SK-N-SH treated with all-trans-retinoic acid at 6 μM for 48 hours (cell line): ENCODE measurements at regions not wholly inside any gene's neighbourhood (a gene's known extent, or its start where the extent isn't known, plus 50 kb on each side); places are given as distances from the start of the nearest gene placed in this dataset.

Source experiments
- ATAC-seq: fragments of 200-7000 bp; cut with Tn5 transposase; 3 replicates; pipeline ENCODE4 v1.9.1; 2020; ENCODE audit warnings: mild to moderate bottlenecking, moderate library complexity
- ARNTL ChIP-seq: fragments of 450-650 bp; formaldehyde crosslinking; IDR thresholded peaks from 2 replicates; pipeline ENCODE4 v1.5.0; 2020; ENCODE audit warnings: low read depth, mild to moderate bottlenecking, moderate library complexity, borderline replicate concordance
- BACH2 ChIP-seq: fragments of 250-450 bp; sonication (Bioruptor Pico); IDR thresholded peaks from 2 replicates; pipeline ENCODE4 v1.9.0; 2021; ENCODE audit warnings: mild to moderate bottlenecking, borderline replicate concordance
- CSDC2 ChIP-seq: fragments of 250-450 bp; sonication (Bioruptor Pico); IDR thresholded peaks from 2 replicates; pipeline ENCODE4 v1.5.0; 2020; ENCODE audit warnings: mild to moderate bottlenecking, moderate library complexity
- ESRRG ChIP-seq: fragments of 250-450 bp; sonication (Bioruptor Pico); IDR thresholded peaks from 2 replicates; pipeline ENCODE4 v1.6.1; 2021; ENCODE audit warnings: mild to moderate bottlenecking
- GLIS3 ChIP-seq: fragments of 250-450 bp; sonication (Bioruptor Pico); IDR thresholded peaks from 2 replicates; pipeline ENCODE4 v1.5.0; 2020; ENCODE audit warnings: mild to moderate bottlenecking, moderate library complexity
- OSR1 ChIP-seq: fragments of 250-450 bp; sonication (Bioruptor Pico); IDR thresholded peaks from 2 replicates; pipeline ENCODE4 v1.8.0; 2022; ENCODE audit warnings: moderate library complexity, mild to moderate bottlenecking, inconsistent platforms
- PPARA ChIP-seq: fragments of 250-450 bp; sonication (Bioruptor Pico); IDR thresholded peaks from 2 replicates; pipeline ENCODE4 v1.5.0; 2020; ENCODE audit warnings: mild to moderate bottlenecking, borderline replicate concordance
- RARB ChIP-seq: fragments of 250-450 bp; sonication (Bioruptor Pico); IDR thresholded peaks from 2 replicates; pipeline ENCODE4 v1.8.0; 2021; ENCODE audit warnings: mild to moderate bottlenecking, moderate library complexity
- SNAI2 ChIP-seq: fragments of 250-450 bp; sonication (Bioruptor Pico); IDR thresholded peaks from 2 replicates; pipeline ENCODE4 v1.5.0; 2020; ENCODE audit warnings: mild to moderate bottlenecking, moderate library complexity
- TCF4 ChIP-seq: fragments of 250-450 bp; sonication (Bioruptor Pico); IDR thresholded peaks from 2 replicates; pipeline ENCODE4 v1.8.0; 2021; ENCODE audit warnings: mild to moderate bottlenecking, moderate library complexity, borderline replicate concordance
- ZFP3 ChIP-seq: fragments of 250-450 bp; sonication (Bioruptor Pico); IDR thresholded peaks from 2 replicates; pipeline ENCODE4 v1.5.0; 2020; ENCODE audit warnings: mild to moderate bottlenecking, moderate library complexity
- ZFP30 ChIP-seq: fragments of 450-650 bp; formaldehyde crosslinking; IDR thresholded peaks from 2 replicates; pipeline ENCODE4 v1.5.0; 2022; ENCODE audit warnings: mild to moderate bottlenecking, moderate library complexity
- ZNF565 ChIP-seq: fragments of 450-650 bp; formaldehyde crosslinking; conservative IDR thresholded peaks from 2 replicates; pipeline ENCODE4 v1.5.0; 2020; ENCODE audit warnings: low read depth, mild to moderate bottlenecking, moderate library complexity
- ZNF70 ChIP-seq: fragments of 450-650 bp; formaldehyde crosslinking; IDR thresholded peaks from 2 replicates; pipeline ENCODE4 v1.5.0; 2020; ENCODE audit warnings: mild to moderate bottlenecking, moderate library complexity
- TF ChIP-seq, protein P1 (sequence below): fragments of 250-450 bp; sonication (Bioruptor Pico); IDR thresholded peaks from 2 replicates; pipeline ENCODE4 v1.8.0; 2021; ENCODE audit warnings: low read depth, mild to moderate bottlenecking, moderate library complexity, borderline replicate concordance
- TF ChIP-seq, protein P2 (sequence below): fragments of 250-450 bp; sonication (Bioruptor Pico); IDR thresholded peaks from 2 replicates; pipeline ENCODE4 v1.8.0; 2020; ENCODE audit warnings: mild to moderate bottlenecking, moderate library complexity, borderline replicate concordance
- TF ChIP-seq, protein P3 (sequence below): fragments of 250-450 bp; sonication (Bioruptor Pico); IDR thresholded peaks from 2 replicates; pipeline ENCODE4 v1.5.0; 2020; ENCODE audit warnings: mild to moderate bottlenecking, moderate library complexity
- TF ChIP-seq, protein P4 (sequence below): fragments of 250-450 bp; sonication (Bioruptor Pico); IDR thresholded peaks from 2 replicates; pipeline ENCODE4 v1.5.1; 2021; ENCODE audit warnings: mild to moderate bottlenecking, moderate library complexity
- TF ChIP-seq, protein P5 (sequence below): fragments of 250-450 bp; sonication (Bioruptor Pico); IDR thresholded peaks from 2 replicates; pipeline ENCODE4 v1.5.1; 2020; ENCODE audit warnings: low read depth, mild to moderate bottlenecking, moderate library complexity

DNA sequence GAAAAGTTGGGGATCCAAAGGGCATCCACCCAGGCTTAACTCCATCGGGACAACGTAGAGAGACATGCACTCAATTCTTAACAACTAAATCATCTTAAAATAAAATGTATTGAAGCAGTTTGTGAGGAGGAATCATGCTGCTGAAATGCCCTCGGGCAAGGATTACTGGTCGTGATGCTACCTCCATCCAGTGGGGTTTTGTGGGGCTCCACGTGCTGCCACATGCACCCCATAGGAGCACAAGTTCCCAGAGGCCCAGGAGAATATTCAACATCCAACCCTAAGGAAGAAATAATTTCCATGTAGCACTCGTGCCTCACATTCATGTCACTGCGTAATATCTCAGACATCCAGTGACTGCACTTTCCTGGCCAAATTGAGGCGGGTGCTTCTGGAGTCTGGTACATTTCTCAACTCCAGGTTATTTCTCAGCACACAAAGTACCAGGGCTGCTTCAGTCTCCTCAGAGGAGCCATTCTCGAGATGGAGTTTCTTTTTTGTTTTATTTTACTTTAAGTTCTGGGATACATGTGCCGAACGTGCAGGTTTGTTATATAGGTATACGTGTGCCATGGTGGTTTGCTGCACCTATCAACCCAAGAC, 429.8 kb downstream of the FOXO1 start:
- ATAC-seq: no peak
- TF ChIP-seq, protein P1, sequence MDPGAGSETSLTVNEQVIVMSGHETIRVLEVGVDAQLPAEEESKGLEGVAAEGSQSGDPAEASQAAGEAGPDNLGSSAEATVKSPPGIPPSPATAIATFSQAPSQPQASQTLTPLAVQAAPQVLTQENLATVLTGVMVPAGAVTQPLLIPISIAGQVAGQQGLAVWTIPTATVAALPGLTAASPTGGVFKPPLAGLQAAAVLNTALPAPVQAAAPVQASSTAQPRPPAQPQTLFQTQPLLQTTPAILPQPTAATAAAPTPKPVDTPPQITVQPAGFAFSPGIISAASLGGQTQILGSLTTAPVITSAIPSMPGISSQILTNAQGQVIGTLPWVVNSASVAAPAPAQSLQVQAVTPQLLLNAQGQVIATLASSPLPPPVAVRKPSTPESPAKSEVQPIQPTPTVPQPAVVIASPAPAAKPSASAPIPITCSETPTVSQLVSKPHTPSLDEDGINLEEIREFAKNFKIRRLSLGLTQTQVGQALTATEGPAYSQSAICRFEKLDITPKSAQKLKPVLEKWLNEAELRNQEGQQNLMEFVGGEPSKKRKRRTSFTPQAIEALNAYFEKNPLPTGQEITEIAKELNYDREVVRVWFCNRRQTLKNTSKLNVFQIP (CRISPR knock-in tag): no peak

DNA sequence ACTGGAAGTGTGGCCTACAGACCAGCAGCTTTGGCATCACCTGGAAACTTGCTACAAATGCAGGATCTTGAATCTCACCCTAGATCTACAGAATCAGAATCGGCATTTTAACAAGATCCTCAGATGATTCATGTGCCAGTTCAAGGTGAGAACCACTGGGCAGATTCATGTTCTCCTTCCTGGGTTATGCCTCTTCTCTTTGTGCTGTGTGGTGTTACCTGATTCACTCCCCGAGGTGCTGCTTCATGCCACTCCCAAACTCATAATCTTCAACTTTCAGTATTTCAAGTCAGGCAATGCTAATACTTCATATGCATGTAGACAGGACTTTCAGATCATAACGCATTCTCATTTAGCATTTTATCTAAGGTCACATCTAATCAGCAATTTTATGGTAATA, 427.7 kb downstream of the FOXO1 start:
- no peak for ATAC-seq
- no peak for TF ChIP-seq OSR1 (CRISPR knock-in tag)
- TF ChIP-seq SNAI2 (CRISPR knock-in tag): no peak
- no peak for TF ChIP-seq ZFP30 (CRISPR knock-in tag)
- TF ChIP-seq, protein P2, sequence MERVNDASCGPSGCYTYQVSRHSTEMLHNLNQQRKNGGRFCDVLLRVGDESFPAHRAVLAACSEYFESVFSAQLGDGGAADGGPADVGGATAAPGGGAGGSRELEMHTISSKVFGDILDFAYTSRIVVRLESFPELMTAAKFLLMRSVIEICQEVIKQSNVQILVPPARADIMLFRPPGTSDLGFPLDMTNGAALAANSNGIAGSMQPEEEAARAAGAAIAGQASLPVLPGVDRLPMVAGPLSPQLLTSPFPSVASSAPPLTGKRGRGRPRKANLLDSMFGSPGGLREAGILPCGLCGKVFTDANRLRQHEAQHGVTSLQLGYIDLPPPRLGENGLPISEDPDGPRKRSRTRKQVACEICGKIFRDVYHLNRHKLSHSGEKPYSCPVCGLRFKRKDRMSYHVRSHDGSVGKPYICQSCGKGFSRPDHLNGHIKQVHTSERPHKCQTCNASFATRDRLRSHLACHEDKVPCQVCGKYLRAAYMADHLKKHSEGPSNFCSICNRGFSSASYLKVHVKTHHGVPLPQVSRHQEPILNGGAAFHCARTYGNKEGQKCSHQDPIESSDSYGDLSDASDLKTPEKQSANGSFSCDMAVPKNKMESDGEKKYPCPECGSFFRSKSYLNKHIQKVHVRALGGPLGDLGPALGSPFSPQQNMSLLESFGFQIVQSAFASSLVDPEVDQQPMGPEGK (CRISPR knock-in tag): no peak
- no peak for TF ChIP-seq ARNTL
- TF ChIP-seq, protein P3, sequence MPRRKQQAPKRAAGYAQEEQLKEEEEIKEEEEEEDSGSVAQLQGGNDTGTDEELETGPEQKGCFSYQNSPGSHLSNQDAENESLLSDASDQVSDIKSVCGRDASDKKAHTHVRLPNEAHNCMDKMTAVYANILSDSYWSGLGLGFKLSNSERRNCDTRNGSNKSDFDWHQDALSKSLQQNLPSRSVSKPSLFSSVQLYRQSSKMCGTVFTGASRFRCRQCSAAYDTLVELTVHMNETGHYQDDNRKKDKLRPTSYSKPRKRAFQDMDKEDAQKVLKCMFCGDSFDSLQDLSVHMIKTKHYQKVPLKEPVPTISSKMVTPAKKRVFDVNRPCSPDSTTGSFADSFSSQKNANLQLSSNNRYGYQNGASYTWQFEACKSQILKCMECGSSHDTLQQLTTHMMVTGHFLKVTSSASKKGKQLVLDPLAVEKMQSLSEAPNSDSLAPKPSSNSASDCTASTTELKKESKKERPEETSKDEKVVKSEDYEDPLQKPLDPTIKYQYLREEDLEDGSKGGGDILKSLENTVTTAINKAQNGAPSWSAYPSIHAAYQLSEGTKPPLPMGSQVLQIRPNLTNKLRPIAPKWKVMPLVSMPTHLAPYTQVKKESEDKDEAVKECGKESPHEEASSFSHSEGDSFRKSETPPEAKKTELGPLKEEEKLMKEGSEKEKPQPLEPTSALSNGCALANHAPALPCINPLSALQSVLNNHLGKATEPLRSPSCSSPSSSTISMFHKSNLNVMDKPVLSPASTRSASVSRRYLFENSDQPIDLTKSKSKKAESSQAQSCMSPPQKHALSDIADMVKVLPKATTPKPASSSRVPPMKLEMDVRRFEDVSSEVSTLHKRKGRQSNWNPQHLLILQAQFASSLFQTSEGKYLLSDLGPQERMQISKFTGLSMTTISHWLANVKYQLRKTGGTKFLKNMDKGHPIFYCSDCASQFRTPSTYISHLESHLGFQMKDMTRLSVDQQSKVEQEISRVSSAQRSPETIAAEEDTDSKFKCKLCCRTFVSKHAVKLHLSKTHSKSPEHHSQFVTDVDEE: no peak
- TF ChIP-seq BACH2: no peak

DNA sequence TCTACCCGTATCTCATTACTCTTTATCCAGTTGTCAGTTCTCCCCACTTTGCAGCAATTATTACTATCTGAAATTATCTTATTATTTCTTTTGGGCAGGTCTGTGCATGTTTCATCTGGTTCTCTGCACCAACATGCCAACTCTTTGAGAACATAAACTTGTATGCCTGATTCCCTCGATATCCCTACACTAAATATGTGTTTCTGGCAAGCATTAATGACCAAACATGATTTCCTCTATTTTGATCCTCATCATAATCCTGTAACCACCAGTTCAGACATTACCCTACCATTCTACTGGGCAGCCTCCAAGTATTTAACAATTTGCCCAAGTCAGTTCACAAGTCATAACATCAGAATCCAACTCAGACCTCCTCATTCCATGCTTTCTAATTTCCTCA, 426.1 kb downstream of the FOXO1 start:
- TF ChIP-seq BACH2 (no peak), ZNF565 (CRISPR knock-in tag) (no peak), TCF4 (CRISPR knock-in tag) (no peak), PPARA (no peak), CSDC2 (CRISPR knock-in tag) (no peak), ZFP30 (CRISPR knock-in tag) (no peak), ESRRG (CRISPR knock-in tag) (no peak), ZFP3 (no peak)
- TF ChIP-seq, protein P2 (CRISPR knock-in tag): no peak
- TF ChIP-seq, protein P4, sequence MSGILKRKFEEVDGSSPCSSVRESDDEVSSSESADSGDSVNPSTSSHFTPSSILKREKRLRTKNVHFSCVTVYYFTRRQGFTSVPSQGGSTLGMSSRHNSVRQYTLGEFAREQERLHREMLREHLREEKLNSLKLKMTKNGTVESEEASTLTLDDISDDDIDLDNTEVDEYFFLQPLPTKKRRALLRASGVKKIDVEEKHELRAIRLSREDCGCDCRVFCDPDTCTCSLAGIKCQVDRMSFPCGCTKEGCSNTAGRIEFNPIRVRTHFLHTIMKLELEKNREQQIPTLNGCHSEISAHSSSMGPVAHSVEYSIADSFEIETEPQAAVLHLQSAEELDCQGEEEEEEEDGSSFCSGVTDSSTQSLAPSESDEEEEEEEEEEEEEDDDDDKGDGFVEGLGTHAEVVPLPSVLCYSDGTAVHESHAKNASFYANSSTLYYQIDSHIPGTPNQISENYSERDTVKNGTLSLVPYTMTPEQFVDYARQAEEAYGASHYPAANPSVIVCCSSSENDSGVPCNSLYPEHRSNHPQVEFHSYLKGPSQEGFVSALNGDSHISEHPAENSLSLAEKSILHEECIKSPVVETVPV: no peak
- TF ChIP-seq, protein P5, sequence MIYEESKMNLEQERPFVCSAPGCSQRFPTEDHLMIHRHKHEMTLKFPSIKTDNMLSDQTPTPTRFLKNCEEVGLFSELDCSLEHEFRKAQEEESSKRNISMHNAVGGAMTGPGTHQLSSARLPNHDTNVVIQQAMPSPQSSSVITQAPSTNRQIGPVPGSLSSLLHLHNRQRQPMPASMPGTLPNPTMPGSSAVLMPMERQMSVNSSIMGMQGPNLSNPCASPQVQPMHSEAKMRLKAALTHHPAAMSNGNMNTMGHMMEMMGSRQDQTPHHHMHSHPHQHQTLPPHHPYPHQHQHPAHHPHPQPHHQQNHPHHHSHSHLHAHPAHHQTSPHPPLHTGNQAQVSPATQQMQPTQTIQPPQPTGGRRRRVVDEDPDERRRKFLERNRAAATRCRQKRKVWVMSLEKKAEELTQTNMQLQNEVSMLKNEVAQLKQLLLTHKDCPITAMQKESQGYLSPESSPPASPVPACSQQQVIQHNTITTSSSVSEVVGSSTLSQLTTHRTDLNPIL (CRISPR knock-in tag): no peak
- no peak for ATAC-seq

DNA sequence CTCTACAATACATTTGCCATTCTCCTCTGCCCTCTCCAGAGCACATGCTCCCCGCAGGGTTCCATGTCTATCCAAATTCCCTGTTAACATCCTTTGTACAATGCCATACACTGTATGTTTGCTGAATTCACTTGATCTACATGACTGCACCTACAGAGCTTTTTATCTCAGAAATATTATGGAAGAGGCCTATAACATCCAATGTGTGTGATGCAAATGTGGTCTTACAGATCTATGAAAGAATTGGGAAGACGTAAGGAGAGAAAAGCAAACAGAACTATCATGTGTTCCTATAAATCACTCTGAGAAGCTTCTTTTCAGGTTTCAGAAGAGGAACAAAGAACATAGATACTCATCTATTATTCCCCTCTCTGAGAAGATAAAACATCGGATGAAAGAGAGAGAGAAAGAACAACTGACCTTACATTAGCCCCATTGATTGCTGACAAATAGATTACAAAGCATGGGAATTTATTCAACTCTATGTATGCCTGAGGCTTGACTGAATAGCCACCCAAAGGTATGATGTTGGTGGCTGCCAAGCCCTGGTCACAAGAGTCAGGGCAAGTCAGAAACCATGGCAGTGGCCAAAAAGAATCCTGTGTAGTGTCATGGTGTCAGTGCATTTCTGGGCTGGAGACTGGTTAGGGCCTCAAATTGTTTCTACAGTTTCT, 425.2 kb downstream of the FOXO1 start:
- no peak for ATAC-seq
- TF ChIP-seq ZFP3: no peak
- TF ChIP-seq PPARA: no peak
- no peak for TF ChIP-seq GLIS3
- TF ChIP-seq, protein P2 (CRISPR knock-in tag): no peak
- no peak for TF ChIP-seq ZFP30 (CRISPR knock-in tag)
- TF ChIP-seq, protein P4: no peak
- TF ChIP-seq RARB (CRISPR knock-in tag): no peak
- TF ChIP-seq ZNF565 (CRISPR knock-in tag): no peak
- no peak for TF ChIP-seq TCF4 (CRISPR knock-in tag)
- TF ChIP-seq ARNTL: no peak
- TF ChIP-seq CSDC2 (CRISPR knock-in tag): no peak
- TF ChIP-seq ESRRG (CRISPR knock-in tag): no peak
- TF ChIP-seq ZNF70 (CRISPR knock-in tag): no peak
- no peak for TF ChIP-seq BACH2
